Activated CD8-positive, alpha-beta memory T cell treated with anti-CD3 and anti-CD28 coated beads, Interleukin-2, amount 10 ng/mL, durations not matched to agents 7 days and 5 days (primary cell): ENCODE measurements at regions not wholly inside any gene's neighbourhood (a gene's known extent, or its start where the extent isn't known, plus 50 kb on each side); places are given as distances from the start of the nearest gene placed in this dataset.
"Not testable (repeated sequence)": the region's sequence is repeated elsewhere in the genome, so short reads cannot be mapped to it uniquely, and the experiment has no call there.

ENCODE experiments used
- ATAC-seq: fragments of 150-1000 bp; cut with Tn5 transposase; one replicate; pipeline ENCODE4 v1.10.0; 2021; ENCODE audit warnings: moderate library complexity
- CTCF ChIA-PET: fragments of 350-600 bp; sonication (Branson Sonifier 250); formaldehyde crosslinking; loops from one replicate; lab custom pipeline; 2021; ENCODE audit warnings: antibody characterized with exemption; lab: Charles Lee
- DNase-seq: peaks from one replicate; pipeline ENCODE4 v3.0.0-alpha.2; 2020
- H3K27ac Mint-ChIP-seq: one replicate; pipeline ENCODE4 v1.8.0; 2021; ENCODE audit warnings: mild to moderate bottlenecking, mixed read lengths
- H3K27me3 Mint-ChIP-seq: one replicate; pipeline ENCODE4 v1.8.0; 2021; ENCODE audit warnings: mixed read lengths
- H3K36me3 Mint-ChIP-seq: one replicate; pipeline ENCODE4 v1.8.0; 2021; ENCODE audit warnings: mild to moderate bottlenecking, mixed read lengths
- H3K4me1 Mint-ChIP-seq: one replicate; pipeline ENCODE4 v1.8.0; 2021; ENCODE audit warnings: mixed read lengths
- H3K4me3 Mint-ChIP-seq: one replicate; pipeline ENCODE4 v1.8.0; 2021; ENCODE audit warnings: mild to moderate bottlenecking, moderate library complexity, mixed read lengths
- H3K9me3 Mint-ChIP-seq: one replicate; pipeline ENCODE4 v1.8.0; 2022; ENCODE audit warnings: low read depth, mixed read lengths

DNA sequence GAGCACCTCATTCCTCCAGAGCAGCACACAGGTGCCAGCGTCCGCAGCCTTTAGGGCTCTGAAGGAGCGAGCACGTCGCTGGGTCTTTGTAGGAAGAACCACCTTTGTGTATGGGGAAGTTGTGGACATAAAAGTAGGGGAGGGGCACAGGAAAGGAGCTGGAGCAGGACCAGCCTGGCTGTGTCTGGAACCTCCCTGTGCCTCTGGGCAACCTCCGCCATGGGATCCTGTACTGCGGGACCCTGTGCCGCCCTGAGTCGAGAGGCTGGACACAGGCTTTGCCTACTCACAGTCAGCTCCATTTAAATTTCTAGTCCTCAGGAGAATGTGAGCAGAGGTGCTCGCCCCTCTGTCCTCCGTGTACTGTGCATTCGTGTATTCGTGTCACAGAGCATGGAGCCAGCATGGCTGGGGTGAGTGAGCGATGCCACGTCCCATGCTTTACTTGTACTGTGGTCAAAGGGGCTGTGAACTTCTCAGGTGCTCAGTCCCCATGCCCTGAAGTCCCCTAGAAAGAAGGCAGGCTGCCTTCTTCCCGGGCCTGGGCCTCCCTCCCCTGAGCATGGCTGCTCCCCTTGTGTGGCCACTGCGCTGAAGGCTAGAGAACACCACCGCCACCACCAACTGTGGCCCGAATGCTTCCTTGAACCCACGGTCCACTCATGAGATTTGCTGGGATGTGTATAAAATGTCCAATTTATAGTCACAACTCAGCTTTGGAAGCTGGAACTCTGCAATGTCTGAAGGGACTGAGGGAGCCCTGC lies 99.9 kb downstream of the TEX29 start:
- H3K36me3 Mint-ChIP-seq, result no peaks in the 10 kb centered on the region
- no peak for DNase-seq
- H3K4me3 Mint-ChIP-seq, result no peak overlapping the region
- CTCF ChIA-PET, result interaction anchor here (1.1 to 1.5 kb wide), 2 partner anchors 9 to 30 kb away, joined by 3 read pairs; no protein-coding TSS in a partner anchor
- H3K9me3 Mint-ChIP-seq, result no peaks in the 10 kb centered on the region
- H3K27ac Mint-ChIP-seq, result no peak overlapping the region
- no peaks in the 10 kb centered on the region for H3K4me1 Mint-ChIP-seq
- ATAC-seq, result no peak
- H3K27me3 Mint-ChIP-seq, result no peaks in the 10 kb centered on the region

DNA sequence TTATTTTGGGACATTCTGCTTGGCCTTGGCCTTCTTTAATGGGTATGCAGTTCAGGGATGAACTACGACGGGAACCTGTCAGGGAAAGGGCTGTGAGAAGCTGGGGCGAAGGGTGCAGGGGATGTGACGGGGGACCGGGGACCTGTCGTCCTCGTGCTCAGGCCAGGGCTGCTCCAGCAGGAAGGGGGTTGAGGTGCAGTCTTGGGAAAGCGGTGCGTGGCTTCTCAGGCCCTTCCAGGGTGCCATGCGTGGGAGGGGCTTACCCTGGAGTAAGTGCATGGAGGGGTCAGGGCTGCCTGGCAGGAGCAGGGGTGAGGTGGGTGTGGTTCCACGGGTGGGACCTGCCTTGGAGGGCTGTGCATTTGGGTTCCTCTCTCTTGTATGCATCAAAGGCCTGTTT lies 100.8 kb downstream of the TEX29 start:
- ATAC-seq, result no peak
- no peak overlapping the region for H3K4me3 Mint-ChIP-seq
- DNase-seq, result no peak
- CTCF ChIA-PET, result interaction anchor here (1.5 kb wide), 1 partner anchor 8 kb away, joined by 3 read pairs; no protein-coding TSS in a partner anchor
- H3K4me1 Mint-ChIP-seq, result no peaks in the 10 kb centered on the region
- H3K27ac Mint-ChIP-seq, result no peak overlapping the region
- no peaks in the 10 kb centered on the region for H3K27me3 Mint-ChIP-seq
- H3K9me3 Mint-ChIP-seq, result no peaks in the 10 kb centered on the region
- no peaks in the 10 kb centered on the region for H3K36me3 Mint-ChIP-seq

DNA sequence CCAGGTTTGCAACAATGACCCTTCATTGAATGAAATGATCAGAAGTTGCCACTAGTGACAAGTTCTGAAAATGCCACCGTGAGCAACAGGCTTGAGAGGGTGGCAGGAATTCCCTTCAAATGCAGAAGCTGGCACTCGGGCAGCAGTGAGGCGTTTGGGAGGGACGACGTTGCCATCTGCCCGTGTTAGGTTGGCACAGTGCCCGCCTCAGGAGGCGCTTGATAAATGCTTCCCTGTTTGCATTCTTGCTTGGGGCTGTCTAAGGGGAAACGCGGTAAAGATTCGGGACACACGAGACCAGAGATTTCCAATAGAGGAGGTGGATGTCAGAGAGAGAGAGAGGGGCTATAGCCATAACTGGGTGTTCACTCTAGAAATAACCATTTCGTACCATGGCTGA lies 101.9 kb downstream of the TEX29 start:
- CTCF ChIA-PET, result no interaction called here
- Mint-ChIP-seq H3K4me1 (no peaks in the 10 kb centered on the region), H3K27me3 (peaks cover 4% of the 10 kb centered on the region), H3K27ac (no peak overlapping the region), H3K36me3 (no peaks in the 10 kb centered on the region), H3K9me3 (no peaks in the 10 kb centered on the region), H3K4me3 (no peak overlapping the region)
- DNase-seq (no peak), ATAC-seq (no peak)

DNA sequence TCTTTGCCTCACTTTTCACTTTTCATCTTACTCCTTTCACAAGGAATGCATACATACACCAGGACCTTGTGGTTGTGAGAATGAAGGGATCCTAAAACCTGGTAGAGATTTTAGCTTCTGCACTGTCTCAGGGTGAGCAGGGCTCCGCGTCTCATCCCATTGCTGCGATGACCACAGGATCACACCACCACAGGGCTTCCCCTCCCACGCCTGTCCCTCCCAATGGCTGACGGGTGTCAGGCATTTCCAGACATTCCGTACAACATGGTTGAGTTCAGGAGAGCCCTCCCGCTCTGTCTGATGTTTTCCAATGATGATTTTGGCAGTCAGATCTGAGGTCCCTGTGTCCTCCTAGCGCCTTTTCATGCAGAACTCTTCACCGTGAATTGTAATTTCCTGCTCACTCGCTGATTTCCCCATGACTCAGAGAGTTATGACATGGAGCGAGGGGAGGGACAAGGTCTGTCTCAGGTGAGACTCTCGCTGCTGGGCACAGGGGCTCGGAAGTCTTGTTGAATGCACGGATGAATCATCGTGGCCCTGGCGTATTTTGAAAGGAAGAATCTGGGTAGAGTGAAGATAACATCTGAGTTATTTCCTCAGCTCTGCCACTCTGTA lies 102.8 kb downstream of the TEX29 start:
- Mint-ChIP-seq H3K36me3 (no peaks in the 10 kb centered on the region), H3K4me3 (no peak overlapping the region), H3K4me1 (no peaks in the 10 kb centered on the region), H3K27ac (no peak overlapping the region), H3K27me3 (peaks cover 4% of the 10 kb centered on the region), H3K9me3 (no peaks in the 10 kb centered on the region)
- ATAC-seq (no peak), DNase-seq (no peak)
- CTCF ChIA-PET, result no interaction called here

DNA sequence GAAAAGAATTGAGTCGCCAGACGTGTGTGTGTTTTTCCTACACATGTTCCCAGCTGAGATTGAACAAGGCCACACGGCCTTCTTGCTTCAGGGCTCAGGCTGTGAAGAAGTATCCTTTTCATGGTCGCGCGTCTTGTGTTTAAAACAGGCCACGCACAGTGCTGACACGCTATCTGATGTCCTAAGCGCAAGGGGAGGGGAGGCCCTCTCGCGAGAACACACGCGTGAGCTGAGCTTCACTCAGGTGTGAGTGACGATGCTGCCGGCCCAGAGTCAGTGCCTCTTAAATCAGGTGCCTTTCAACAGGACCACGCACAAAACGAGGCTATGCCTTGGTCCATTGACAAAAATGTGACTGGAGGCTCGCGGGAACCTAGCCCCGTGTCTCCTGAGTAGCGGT lies 103.7 kb downstream of the TEX29 start:
- no peak overlapping the region for H3K27ac Mint-ChIP-seq
- H3K9me3 Mint-ChIP-seq, result no peaks in the 10 kb centered on the region
- peaks cover 4% of the 10 kb centered on the region for H3K27me3 Mint-ChIP-seq
- CTCF ChIA-PET, result no interaction called here
- DNase-seq (no peak), ATAC-seq (no peak)
- H3K4me1 Mint-ChIP-seq, result no peaks in the 10 kb centered on the region
- no peak overlapping the region for H3K4me3 Mint-ChIP-seq
- H3K36me3 Mint-ChIP-seq, result no peaks in the 10 kb centered on the region

DNA sequence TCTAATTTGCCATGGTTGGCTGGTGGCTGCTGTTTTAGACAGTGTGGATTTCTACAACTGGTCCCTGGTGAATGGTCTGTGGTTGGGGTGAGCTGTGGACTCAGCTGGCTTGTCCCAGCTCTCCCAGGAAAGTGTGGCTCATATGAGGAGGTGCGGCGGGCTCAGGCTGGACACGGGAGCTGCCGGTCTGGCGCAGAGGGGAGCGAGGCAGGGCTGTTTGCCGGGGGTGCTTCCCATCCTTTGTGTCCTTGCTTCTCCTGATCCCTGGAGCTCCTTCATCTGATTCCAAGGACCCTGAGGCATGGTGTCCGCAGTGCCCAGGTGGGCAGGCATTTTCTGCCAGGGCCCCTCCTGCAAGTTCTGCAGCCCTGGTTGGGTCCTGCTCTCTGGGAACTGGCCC lies 104.9 kb downstream of the TEX29 start:
- DNase-seq (no peak), ATAC-seq (no peak)
- Mint-ChIP-seq H3K4me3 (no peak overlapping the region), H3K27me3 (peaks cover 4% of the 10 kb centered on the region), H3K27ac (no peak overlapping the region), H3K36me3 (no peaks in the 10 kb centered on the region), H3K4me1 (no peaks in the 10 kb centered on the region), H3K9me3 (no peaks in the 10 kb centered on the region)
- CTCF ChIA-PET, result no interaction called here

DNA sequence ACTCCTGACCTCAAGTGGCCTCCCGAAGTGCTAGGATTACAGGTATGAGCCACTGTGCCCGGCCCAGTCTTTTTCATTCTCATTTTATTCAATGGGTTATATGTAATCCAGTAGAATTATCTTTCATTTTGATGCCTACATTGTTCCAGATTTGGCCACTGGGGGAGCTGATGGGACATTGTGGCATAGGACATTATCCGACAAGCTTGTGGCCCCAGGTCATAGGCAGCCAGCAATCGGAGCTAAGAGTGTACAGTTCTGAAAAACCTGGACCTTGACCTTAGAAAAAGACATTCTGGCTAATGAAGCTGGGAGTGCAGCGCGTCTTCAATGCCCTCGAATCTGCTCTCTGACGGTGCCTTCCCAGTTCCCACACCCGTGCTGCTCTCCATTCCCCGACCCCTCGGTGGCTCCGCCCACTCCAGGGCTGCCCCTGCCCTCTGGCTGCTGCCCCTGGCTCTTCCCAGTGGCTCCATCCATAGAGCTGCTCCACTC lies 108.7 kb downstream of the TEX29 start:
- H3K27ac Mint-ChIP-seq, result no peak overlapping the region

DNA sequence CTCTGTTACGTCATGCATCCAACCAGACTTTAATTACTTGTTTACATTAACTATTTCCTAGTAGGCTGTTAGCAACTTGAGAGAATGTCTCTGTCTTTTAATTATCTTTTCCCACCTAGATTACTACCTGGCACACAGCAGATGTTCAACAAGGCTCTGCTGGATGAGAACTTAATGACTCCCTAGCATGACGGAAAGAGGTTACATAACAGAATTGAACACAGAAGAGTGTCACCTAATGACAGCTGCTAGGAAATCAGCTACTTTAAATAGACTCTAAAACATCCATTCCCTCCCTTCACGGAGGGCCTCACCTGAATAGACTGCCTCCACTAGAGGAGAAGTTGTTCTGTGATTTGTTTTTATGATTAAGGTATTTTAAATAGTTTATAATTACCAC lies 110.8 kb downstream of the TEX29 start:
- Mint-ChIP-seq H3K9me3 (no peaks in the 10 kb centered on the region), H3K4me1 (no peaks in the 10 kb centered on the region), H3K4me3 (no peak overlapping the region), H3K36me3 (no peaks in the 10 kb centered on the region), H3K27ac (no peak overlapping the region), H3K27me3 (peaks cover 19% of the 10 kb centered on the region)
- CTCF ChIA-PET, result no interaction called here
- DNase-seq, result no peak
- ATAC-seq, result no peak

More for the DNA sequence above, 108.7 kb downstream of the TEX29 start:
- no peaks in the 10 kb centered on the region for H3K36me3 Mint-ChIP-seq
- DNase-seq, result peak; percentile 53
- H3K4me1 Mint-ChIP-seq, result no peaks in the 10 kb centered on the region
- peak; percentile 70 for ATAC-seq
- CTCF ChIA-PET, result interaction anchor here (0.9 to 1.8 kb wide), 5 partner anchors 9 to 361 kb away, joined by 3 to 8 read pairs (median 3); no protein-coding TSS in a partner anchor
- no peaks in the 10 kb centered on the region for H3K9me3 Mint-ChIP-seq
- no peak overlapping the region for H3K4me3 Mint-ChIP-seq
- H3K27me3 Mint-ChIP-seq, result peaks cover 19% of the 10 kb centered on the region

DNA sequence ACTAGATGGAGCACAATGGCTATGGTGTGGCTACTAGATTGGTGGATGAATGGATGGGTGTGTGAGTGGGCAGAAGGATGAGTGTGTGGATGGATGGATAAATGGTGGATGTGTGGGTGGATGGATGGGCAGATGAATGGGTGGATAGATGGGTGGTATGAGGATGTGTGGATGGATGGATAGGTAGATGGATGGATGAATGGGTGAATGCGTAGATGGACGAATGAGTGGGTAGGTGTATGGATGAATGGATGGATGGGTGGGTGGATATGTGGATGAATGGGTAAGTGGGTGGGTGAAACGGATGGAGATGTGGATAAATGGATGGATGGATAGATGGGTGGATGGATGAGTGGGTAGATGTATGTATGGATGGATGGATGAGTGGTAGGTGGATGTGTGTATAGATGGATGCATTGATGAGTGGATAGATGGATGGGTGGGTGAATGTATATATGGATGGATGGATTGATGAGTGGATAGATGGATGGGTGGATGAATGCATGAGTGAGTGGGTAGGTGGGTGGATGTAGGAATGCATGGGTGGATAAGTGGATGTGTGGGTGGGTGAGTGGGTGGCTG lies 114.2 kb downstream of the TEX29 start:
- Mint-ChIP-seq H3K27ac (no peak overlapping the region), H3K9me3 (no peaks in the 10 kb centered on the region), H3K4me3 (no peak overlapping the region), H3K27me3 (peaks cover 15% of the 10 kb centered on the region), H3K36me3 (no peaks in the 10 kb centered on the region), H3K4me1 (no peaks in the 10 kb centered on the region)
- no peak for ATAC-seq
- CTCF ChIA-PET, result no interaction called here
- DNase-seq, result no peak

DNA sequence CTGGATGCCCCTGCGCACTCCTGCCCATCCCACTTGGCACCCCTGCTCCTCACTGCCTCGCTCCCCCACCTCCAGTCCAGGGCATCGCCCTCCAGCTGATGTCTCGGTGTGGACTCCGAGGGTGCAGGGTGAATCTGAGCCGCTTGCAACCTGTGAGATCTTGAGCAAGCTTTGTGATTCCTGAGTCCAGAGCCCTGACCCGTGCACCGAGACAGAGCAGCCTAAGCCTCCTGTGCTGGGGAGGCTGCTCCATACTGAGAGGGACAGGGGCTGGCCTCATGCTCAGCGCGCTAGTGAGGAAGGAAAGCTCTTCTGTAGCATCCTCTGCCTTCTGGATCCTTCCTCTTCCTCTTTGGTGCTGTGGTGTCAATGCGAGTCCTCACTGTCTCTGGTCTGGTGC lies 116.0 kb downstream of the TEX29 start:
- CTCF ChIA-PET, result no interaction called here
- peaks cover 7% of the 10 kb centered on the region for H3K27me3 Mint-ChIP-seq
- H3K27ac Mint-ChIP-seq, result no peak overlapping the region
- no peaks in the 10 kb centered on the region for H3K36me3 Mint-ChIP-seq
- H3K9me3 Mint-ChIP-seq, result no peaks in the 10 kb centered on the region
- H3K4me1 Mint-ChIP-seq, result no peaks in the 10 kb centered on the region
- ATAC-seq, result no peak
- peak; percentile 7 for DNase-seq
- no peak overlapping the region for H3K4me3 Mint-ChIP-seq

DNA sequence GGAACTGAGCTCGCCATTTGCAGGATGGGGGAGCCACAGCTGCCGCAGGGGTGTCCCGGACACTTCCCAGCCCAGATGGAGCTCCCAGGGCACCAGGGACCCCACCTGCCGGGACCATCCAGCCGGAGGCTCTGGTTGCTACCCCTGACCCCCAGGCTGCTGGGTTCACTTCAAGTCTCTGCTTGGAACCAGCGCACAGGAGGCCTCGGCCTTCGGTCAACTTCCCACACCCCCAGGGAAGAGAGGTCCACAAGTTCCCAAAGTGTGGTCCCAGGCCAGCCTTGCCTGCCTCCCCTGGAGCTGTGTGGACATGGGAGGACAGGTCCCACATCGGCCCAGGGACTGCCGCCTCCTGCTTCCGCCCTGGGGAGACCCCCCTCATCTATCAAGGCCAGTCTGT lies 117.0 kb downstream of the TEX29 start:
- Mint-ChIP-seq H3K9me3 (no peaks in the 10 kb centered on the region), H3K36me3 (no peaks in the 10 kb centered on the region), H3K27me3 (peaks cover 5% of the 10 kb centered on the region), H3K4me1 (no peaks in the 10 kb centered on the region), H3K4me3 (no peak overlapping the region), H3K27ac (no peak overlapping the region)
- ATAC-seq (no peak), DNase-seq (no peak)
- CTCF ChIA-PET, result no interaction called here

DNA sequence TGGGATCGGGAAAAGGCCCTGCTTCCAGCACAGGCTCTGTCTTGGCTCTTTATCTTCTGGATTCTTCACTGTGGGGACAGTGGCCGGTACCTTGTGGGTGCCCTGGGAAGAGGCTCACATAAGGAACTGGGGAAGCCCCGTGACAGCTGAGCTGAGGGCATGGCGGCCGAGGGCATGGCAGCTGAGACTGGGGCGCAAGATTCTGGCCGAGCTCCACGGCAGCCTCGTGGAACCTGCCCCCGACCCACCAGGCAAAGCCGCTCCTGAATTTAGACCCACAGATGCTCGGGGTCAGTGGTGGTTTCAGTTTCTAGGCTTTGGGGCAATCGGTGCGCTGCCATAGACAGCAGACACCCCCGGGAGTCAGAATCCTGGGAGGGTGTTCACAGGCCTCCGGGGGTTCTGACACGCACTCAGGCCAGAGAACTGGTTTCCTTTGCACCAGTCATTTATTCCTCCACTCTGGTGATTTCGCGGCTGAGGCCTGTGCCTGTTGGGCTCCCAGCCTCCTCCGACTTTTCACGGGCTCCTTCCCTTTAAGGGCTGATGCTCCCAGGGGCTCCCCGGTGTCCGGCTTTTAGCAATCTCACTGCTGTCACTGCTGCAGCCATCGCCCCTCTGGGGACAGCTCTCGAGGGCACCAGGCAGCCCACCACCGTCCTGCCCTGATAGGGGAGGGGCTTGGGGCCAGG lies 117.6 kb downstream of the TEX29 start:
- DNase-seq (no peak), ATAC-seq (no peak)
- Mint-ChIP-seq H3K27me3 (peaks cover 5% of the 10 kb centered on the region), H3K9me3 (no peaks in the 10 kb centered on the region), H3K27ac (no peak overlapping the region), H3K4me1 (no peaks in the 10 kb centered on the region), H3K4me3 (no peak overlapping the region), H3K36me3 (no peaks in the 10 kb centered on the region)
- CTCF ChIA-PET, result no interaction called here

DNA sequence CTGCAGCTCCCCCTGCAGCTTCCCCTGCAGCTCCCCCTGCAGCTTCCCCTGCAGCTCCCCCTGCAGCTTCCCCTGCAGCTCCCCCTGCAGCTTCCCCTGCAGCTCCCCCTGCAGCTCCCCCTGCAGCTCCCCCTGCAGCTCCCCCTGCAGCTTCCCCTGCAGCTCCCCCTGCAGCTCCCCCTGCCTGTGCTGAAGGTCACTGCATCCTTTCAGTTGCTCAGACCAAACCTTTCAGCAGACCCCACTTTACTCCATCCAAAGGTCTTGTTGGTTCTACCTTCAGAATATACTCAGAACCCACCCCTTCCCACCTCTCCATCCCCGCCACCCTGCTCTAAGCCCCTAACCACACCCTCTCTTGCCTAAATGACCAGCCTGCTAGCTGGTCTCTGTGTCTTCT lies 120.0 kb downstream of the TEX29 start:
- H3K4me1 Mint-ChIP-seq, H3K4me3 Mint-ChIP-seq, DNase-seq, H3K27ac Mint-ChIP-seq, H3K36me3 Mint-ChIP-seq, H3K9me3 Mint-ChIP-seq, ATAC-seq: not testable (repeated sequence)
- CTCF ChIA-PET, result interaction anchor here (0.7 to 1.3 kb wide), 5 partner anchors 11 to 373 kb away, joined by 3 to 9 read pairs (median 4); no protein-coding TSS in a partner anchor
- peaks cover 13% of the 10 kb centered on the region for H3K27me3 Mint-ChIP-seq
